B cell (primary cell): ENCODE measurements at regions not wholly inside any gene's neighbourhood (a gene's known extent, or its start where the extent isn't known, plus 50 kb on each side); places are given as distances from the start of the nearest gene placed in this dataset.

ENCODE experiments used
- ATAC-seq: fragments of 200-7000 bp; cut with Tn5 transposase; one replicate; pipeline ENCODE4 v1.10.0; 2021; ENCODE audit warnings: low read depth, mild to moderate bottlenecking, moderate number of reproducible peaks, moderate library complexity
- CTCF ChIA-PET: fragments of 350-600 bp; sonication (Branson Sonifier 250); formaldehyde crosslinking; loops from one replicate; lab custom pipeline; 2021; ENCODE audit warnings: antibody characterized with exemption, inconsistent platforms; lab: Charles Lee
- POLR2A ChIA-PET: fragments of 350-600 bp; sonication (Branson Sonifier 250); formaldehyde crosslinking; loops from one replicate; lab custom pipeline; 2021; ENCODE audit warnings: antibody characterized with exemption; lab: Charles Lee
- DNase-seq: peaks from one replicate; pipeline ENCODE4 v3.0.0; 2013
- H2AFZ ChIP-seq: 2 replicates; pipeline ENCODE4 v1.6.1; 2012; ENCODE audit warnings: mild to moderate bottlenecking, low read depth, low read length; ENCODE audit not compliant: insufficient read depth, poor library complexity, severe bottlenecking
- H3K27ac ChIP-seq, 2 donors: 1 replicate in 1 of 2; 2 replicates in 1 of 2; pipeline ENCODE4 v1.5.1; 2012 to 2013; ENCODE audit warnings: low read length in 2 of 2, mild to moderate bottlenecking in 2 of 2, moderate library complexity in 1 of 2
- H3K27me3 ChIP-seq, 4 experiments: fragments of 200-600 bp in 1 of 4; sonication (generic) in 1 of 4; replicated peaks in 1 of 4; 1 replicate in 2 of 4; 2 replicates in 2 of 4; pipeline versions ENCODE4 v1.6.1 to v1.7.0; 2013 to 2016; ENCODE audit warnings: low read length in 3 of 4, mild to moderate bottlenecking in 2 of 4, mixed read lengths in 1 of 4, moderate library complexity in 1 of 4; ENCODE audit not compliant: insufficient read depth in 4 of 4, control insufficient read depth in 3 of 4; ENCODE audit errors: control extremely low read depth in 1 of 4
- H3K36me3 ChIP-seq, 2 experiments: replicated peaks in 1 of 2; 1 replicate in 1 of 2; 2 replicates in 1 of 2; pipeline versions ENCODE4 v1.6.1 to v1.7.1; 2013; ENCODE audit warnings: low read length in 1 of 2; ENCODE audit not compliant: insufficient read depth in 2 of 2, control insufficient read depth in 1 of 2; ENCODE audit errors: control extremely low read depth in 1 of 2, extremely low read depth in 1 of 2
- H3K4me1 ChIP-seq, 2 donors: fragments of 200-600 bp in 1 of 2; sonication (generic) in 1 of 2; 1 replicate in 1 of 2; 2 replicates in 1 of 2; pipeline versions ENCODE4 v1.5.1 to v1.6.1; 2013 to 2017; ENCODE audit warnings: low read length in 2 of 2; ENCODE audit not compliant: control insufficient read depth in 2 of 2, insufficient read depth in 2 of 2
- H3K4me2 ChIP-seq: replicated peaks from 2 replicates; pipeline ENCODE3; 2012; ENCODE audit warnings: mild to moderate bottlenecking, low read depth, low read length; ENCODE audit not compliant: poor library complexity, severe bottlenecking
- H3K4me3 ChIP-seq, 5 experiments: fragments of 200-600 bp in 1 of 5; sonication (generic) in 1 of 5; 1 replicate in 3 of 5; 2 replicates in 2 of 5; pipeline versions ENCODE4 v1.5.1 to v1.7.0; 2011 to 2016; ENCODE audit warnings: low read length in 4 of 5, mild to moderate bottlenecking in 4 of 5, low read depth in 2 of 5, control low read depth in 1 of 5, moderate library complexity in 1 of 5; ENCODE audit not compliant: insufficient read depth in 1 of 5; ENCODE audit errors: control extremely low read depth in 1 of 5, extremely low read depth in 1 of 5
- H3K79me2 ChIP-seq: fragments of 200-600 bp; sonication (generic); one replicate; pipeline ENCODE4 v1.6.0; 2016; ENCODE audit warnings: low read length; ENCODE audit not compliant: control insufficient read depth, insufficient read depth
- H3K9ac ChIP-seq: fragments of 200-600 bp; sonication (generic); 2 replicates; pipeline ENCODE4 v1.6.1; 2017; ENCODE audit warnings: mild to moderate bottlenecking, low read length, moderate library complexity
- H3K9me3 ChIP-seq, 3 donors: one replicate each; pipeline versions ENCODE4 v1.6.1 to v1.7.1; 2013; ENCODE audit warnings: low read length in 2 of 3; ENCODE audit not compliant: control insufficient read depth in 2 of 3, insufficient read depth in 1 of 3; ENCODE audit errors: control extremely low read depth in 1 of 3
- H4K20me1 ChIP-seq: 2 replicates; pipeline ENCODE4 v1.6.0; 2012; ENCODE audit warnings: mild to moderate bottlenecking, low read length; ENCODE audit not compliant: insufficient read depth, control insufficient read depth, poor library complexity, severe bottlenecking
- H3K27ac Mint-ChIP-seq: one replicate; pipeline ENCODE4 v1.8.0; 2021; ENCODE audit warnings: mixed read lengths
- H3K27me3 Mint-ChIP-seq: one replicate; pipeline ENCODE4 v1.8.0; 2021; ENCODE audit warnings: mixed read lengths
- H3K4me1 Mint-ChIP-seq: one replicate; pipeline ENCODE4 v1.8.0; 2021; ENCODE audit warnings: mixed read lengths
- H3K4me3 Mint-ChIP-seq: one replicate; pipeline ENCODE4 v1.8.0; 2021; ENCODE audit warnings: mixed read lengths
- H3K9me3 Mint-ChIP-seq: one replicate; pipeline ENCODE4 v1.8.0; 2022; ENCODE audit warnings: mixed read lengths; ENCODE audit not compliant: insufficient read depth
- CTCF ChIP-seq: fragments of 200-600 bp; IDR thresholded peaks from one replicate; pipeline ENCODE4 v1.8.0; 2022; ENCODE audit warnings: antibody characterized with exemption, mild to moderate bottlenecking
- EZH2 ChIP-seq: IDR thresholded peaks from 2 replicates; pipeline ENCODE4 v1.6.1; 2012; ENCODE audit warnings: borderline replicate concordance, low read depth, mild to moderate bottlenecking, moderate library complexity, low read length; ENCODE audit not compliant: insufficient read depth, poor library complexity, severe bottlenecking
- WGBS: methylation state at CpG from one replicate; pipeline ENCODE4 v1.1.5; 2013; ENCODE audit warnings: missing lambda C conversion rate; ENCODE audit not compliant: insufficient coverage; 5-methylcytosine and 5-hydroxymethylcytosine counted together
- intact Hi-C: fragments of 100-400 bp; cut with micrococcal nuclease; formaldehyde crosslinking; loops from one replicate; pipeline ENCODE4 v1.10.0; 2022

GRCh38 chr15:70156671-70157271 lies 59.1 kb upstream of the TLE3 start:
- Histone ChIP-seq H3K36me3 (no peaks in the 10 kb centered on the region), H3K4me3 (no peak overlapping the region), H3K4me1 (peaks cover 6 to 8% of the 10 kb centered on the region in 2 donors), H3K9me3 (peaks cover 0 to 3% (median 0%) of the 10 kb centered on the region in 3 donors), H3K27ac (no peak overlapping the region), H2AFZ (no peak overlapping the region), H4K20me1 (no peaks in the 10 kb centered on the region), H3K4me2 (no peak overlapping the region), H3K79me2 (no peaks in the 10 kb centered on the region), H3K9ac (no peak overlapping the region), H3K27me3 (peaks cover 0 to 5% (median 0%) of the 10 kb centered on the region in 4 experiments)
- Mint-ChIP-seq H3K27ac (no peak overlapping the region), H3K27me3 (peaks cover 34% of the 10 kb centered on the region), H3K4me3 (no peak overlapping the region), H3K4me1 (peaks cover 11% of the 10 kb centered on the region), H3K9me3 (no peaks in the 10 kb centered on the region)
- POLR2A ChIA-PET: no interaction called here
- no peak for ATAC-seq
- intact Hi-C loops: no loop called here
- CTCF ChIA-PET: no interaction called here
- no peak for TF ChIP-seq CTCF
- no peak for TF ChIP-seq EZH2
- DNase-seq: no peak
- 99% methylated on average over 16 of the region's 17 CpGs for WGBS

- H3K79me2 ChIP-seq: no peaks in the 10 kb centered on the region
- H3K4me1 ChIP-seq: peaks cover 6 to 8% of the 10 kb centered on the region in 2 donors
- no peaks in the 10 kb centered on the region for H3K36me3 ChIP-seq
- DNase-seq (no peak), ATAC-seq (no peak)
- Mint-ChIP-seq H3K27me3 (peaks cover 29% of the 10 kb centered on the region), H3K27ac (no peak overlapping the region), H3K4me3 (no peak overlapping the region), H3K9me3 (no peaks in the 10 kb centered on the region), H3K4me1 (peaks cover 7% of the 10 kb centered on the region)
- POLR2A ChIA-PET: interaction anchor here (0.6 kb wide), 1 partner anchor 427 kb away, joined by 6 read pairs; no protein-coding TSS in a partner anchor
- CTCF ChIA-PET: interaction anchor here (1.1 kb wide), 2 partner anchors 44 to 54 kb away, joined by 3 to 4 read pairs; no protein-coding TSS in a partner anchor
- no peak overlapping the region for H3K9ac ChIP-seq
- peaks cover 0 to 5% (median 0%) of the 10 kb centered on the region in 4 experiments for H3K27me3 ChIP-seq
- H3K4me2 ChIP-seq: no peak overlapping the region
- TF ChIP-seq EZH2: no peak
- no peak for TF ChIP-seq CTCF
- WGBS: 68% methylated on average over 8 of the region's 12 CpGs
- no peak overlapping the region for H2AFZ ChIP-seq
- no peak overlapping the region for H3K4me3 ChIP-seq
- no peaks in the 10 kb centered on the region for H4K20me1 ChIP-seq
- intact Hi-C loops: no loop called here
- H3K9me3 ChIP-seq: no peaks in the 10 kb centered on the region
- no peak overlapping the region for H3K27ac ChIP-seq
Measured at GRCh38 chr15:70154718-70155347, 57.1 kb upstream of the TLE3 start.
